ENCODE measurements at regions not wholly inside any gene's neighbourhood (a gene's known extent, or its start where the extent isn't known, plus 50 kb on each side); places are given as distances from the start of the nearest gene placed in this dataset.

DNA sequence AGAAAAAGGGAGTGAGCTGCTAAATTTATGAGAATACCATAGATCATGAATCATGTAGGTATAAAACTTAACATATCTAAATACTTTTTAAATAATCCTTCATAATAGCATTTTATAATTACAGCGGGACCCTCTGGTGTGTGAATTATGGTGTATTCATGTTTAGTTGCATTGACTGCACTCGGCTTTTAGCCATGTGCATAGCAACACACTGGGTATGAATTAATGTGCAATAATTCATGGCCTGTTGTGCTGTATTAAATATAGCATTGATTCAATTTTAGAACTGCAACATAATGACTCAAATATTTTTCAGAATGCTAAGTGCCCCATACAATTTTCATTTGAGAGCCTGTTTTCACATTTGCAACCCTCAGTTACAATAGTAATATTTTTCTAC lies 249.6 kb upstream of the G2E3 start:
- TF ChIP-seq CTCF (IDR thresholded peaks at IDR 0.05): no peak

GRCh38 chr14:30312214-30312613 lies 246.7 kb upstream of the G2E3 start:
- TF ChIP-seq CTCF (IDR thresholded peaks at IDR 0.05): no peak
- Histone ChIP-seq H3K36me3 (no peaks in the 10 kb centered on the region), H3K27ac (no peak overlapping the region), H3K4me1 (no peaks in the 10 kb centered on the region), H3K9me3 (peaks cover 0 to 12% of the 10 kb centered on the region in 2 donors), H3K4me3 (no peak overlapping the region), H3K27me3 (no peaks in the 10 kb centered on the region)
- intact Hi-C loops (cut with DNase I): no loop called here
- DNase-seq: no peak
- ATAC-seq: no peak

More for the DNA sequence above, 249.6 kb upstream of the G2E3 start:
- H3K27ac ChIP-seq: no peak overlapping the region
- ATAC-seq (no peak), DNase-seq (no peak)
- intact Hi-C loops (cut with DNase I): no loop called here
- H3K9me3 ChIP-seq: peaks cover 0 to under 1% of the 10 kb centered on the region in 2 donors
- H3K27me3 ChIP-seq: no peaks in the 10 kb centered on the region
- no peaks in the 10 kb centered on the region for H3K36me3 ChIP-seq
- H3K4me3 ChIP-seq: no peak overlapping the region
- H3K4me1 ChIP-seq: no peaks in the 10 kb centered on the region

- H3K9me3 ChIP-seq: peaks cover 0 to 12% of the 10 kb centered on the region in 2 donors
- DNase-seq: no peak
Measured at GRCh38 chr14:30317729-30318128, 241.2 kb upstream of the G2E3 start.

DNA sequence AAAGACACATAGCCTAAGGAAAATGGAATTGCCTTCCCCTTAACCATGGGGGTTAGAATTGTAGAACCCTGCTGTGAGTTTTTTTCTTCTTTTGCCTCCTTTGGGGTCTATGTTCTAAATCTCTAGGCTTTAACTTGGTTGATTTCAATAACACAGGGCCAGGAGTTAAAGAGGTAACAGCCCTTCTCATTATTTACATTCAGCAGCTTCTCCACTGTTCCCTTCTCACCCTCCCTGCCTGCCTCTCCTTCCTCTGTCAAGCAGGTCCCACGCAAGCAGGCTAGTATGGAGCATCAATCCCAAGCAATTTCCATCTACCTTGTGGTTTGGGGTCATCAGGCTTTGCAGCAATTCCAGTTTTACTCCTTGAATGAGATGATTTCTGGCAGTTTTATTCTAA lies 236.1 kb upstream of the G2E3 start:
- H3K4me1 ChIP-seq: no peaks in the 10 kb centered on the region
- H3K36me3 ChIP-seq: no peaks in the 10 kb centered on the region
- DNase-seq (no peak), ATAC-seq (no peak)
- TF ChIP-seq CTCF (IDR thresholded peaks at IDR 0.05): no peak
- intact Hi-C loops (cut with DNase I): no loop called here
- H3K9me3 ChIP-seq: no peaks in the 10 kb centered on the region
- H3K27me3 ChIP-seq: no peaks in the 10 kb centered on the region
- no peak overlapping the region for H3K27ac ChIP-seq
- no peak overlapping the region for H3K4me3 ChIP-seq

More at GRCh38 chr14:30317729-30318128, 241.2 kb upstream of the G2E3 start:
- intact Hi-C loops (cut with DNase I): no loop called here
- Histone ChIP-seq H3K27ac (no peak overlapping the region), H3K27me3 (no peaks in the 10 kb centered on the region), H3K4me3 (no peak overlapping the region), H3K36me3 (no peaks in the 10 kb centered on the region), H3K4me1 (no peaks in the 10 kb centered on the region)
- ATAC-seq: no peak
- no peak for TF ChIP-seq CTCF (IDR thresholded peaks at IDR 0.05)

DNA sequence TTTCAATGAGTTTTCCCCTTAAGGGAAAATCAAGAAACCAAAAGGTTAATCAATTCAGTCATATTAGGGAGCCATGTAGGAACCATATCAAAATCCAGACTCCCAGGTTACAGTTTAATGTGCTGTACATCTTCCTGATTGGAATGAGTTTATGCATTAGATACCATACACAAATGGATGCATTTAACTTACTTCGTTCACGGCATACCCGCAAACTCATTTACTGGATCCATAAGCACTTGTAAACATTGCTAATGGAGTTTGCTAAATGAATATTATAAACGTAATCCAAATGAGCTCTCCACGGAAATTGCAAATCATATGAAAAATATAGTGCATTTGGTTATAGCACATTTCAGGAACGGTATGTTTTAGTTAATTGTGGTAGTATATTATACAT lies 228.9 kb upstream of the G2E3 start:
- H3K27me3 ChIP-seq: no peaks in the 10 kb centered on the region
- no peaks in the 10 kb centered on the region for H3K4me1 ChIP-seq
- intact Hi-C loops (cut with DNase I): no loop called here
- DNase-seq: no peak
- no peak overlapping the region for H3K27ac ChIP-seq
- ATAC-seq: no peak
- no peak for TF ChIP-seq CTCF (IDR thresholded peaks at IDR 0.05)
- no peaks in the 10 kb centered on the region for H3K9me3 ChIP-seq
- no peak overlapping the region for H3K4me3 ChIP-seq
- H3K36me3 ChIP-seq: no peaks in the 10 kb centered on the region

Measured in left lung (tissue), 4 donors.